HEK293T (cell line): ENCODE measurements at regions not wholly inside any gene's neighbourhood (a gene's known extent, or its start where the extent isn't known, plus 50 kb on each side); places are given as distances from the start of the nearest gene placed in this dataset.

Source experiments
- ARNT ChIP-seq: fragments of 450-650 bp; IDR thresholded peaks from 2 replicates; pipeline ENCODE4 v1.6.1; 2017; ENCODE audit warnings: mild to moderate bottlenecking
- BHLHE40 ChIP-seq: fragments of 450-650 bp; IDR thresholded peaks from 2 replicates; pipeline ENCODE4 v1.6.1; 2016; ENCODE audit warnings: mild to moderate bottlenecking, moderate library complexity, borderline replicate concordance
- ELF4 ChIP-seq: fragments of 450-650 bp; IDR thresholded peaks from 2 replicates; pipeline ENCODE4 v1.6.1; 2017; ENCODE audit warnings: antibody characterized with exemption
- FOXA1 ChIP-seq: fragments of 450-650 bp; IDR thresholded peaks from 2 replicates; pipeline ENCODE4 v1.6.1; 2016; ENCODE audit warnings: mild to moderate bottlenecking
- FOXM1 ChIP-seq: fragments of 450-650 bp; IDR thresholded peaks from 2 replicates; pipeline ENCODE4 v1.6.1; 2017; ENCODE audit warnings: mild to moderate bottlenecking, borderline replicate concordance
- L3MBTL2 ChIP-seq: fragments of 450-650 bp; conservative IDR thresholded peaks from 2 replicates; pipeline ENCODE4 v1.6.1; 2016; ENCODE audit warnings: mild to moderate bottlenecking
- LEF1 ChIP-seq: fragments of 450-650 bp; IDR thresholded peaks from 2 replicates; pipeline ENCODE4 v1.6.1; 2017; ENCODE audit warnings: mild to moderate bottlenecking, borderline replicate concordance
- SP1 ChIP-seq: fragments of 450-650 bp; IDR thresholded peaks from 2 replicates; pipeline ENCODE4 v1.6.1; 2017
- SUZ12 ChIP-seq: fragments of 450-650 bp; IDR thresholded peaks from 2 replicates; pipeline ENCODE4 v1.6.1; 2016; ENCODE audit warnings: mild to moderate bottlenecking
- TARDBP ChIP-seq: fragments of 450-650 bp; IDR thresholded peaks from 2 replicates; pipeline ENCODE4 v1.6.1; 2016
- ZNF384 ChIP-seq: fragments of 450-650 bp; IDR thresholded peaks from 2 replicates; pipeline ENCODE4 v1.6.1; 2016
- TF ChIP-seq, protein P1 (sequence below): fragments of 450-650 bp; IDR thresholded peaks from 2 replicates; pipeline ENCODE4 v1.6.1; 2016

DNA sequence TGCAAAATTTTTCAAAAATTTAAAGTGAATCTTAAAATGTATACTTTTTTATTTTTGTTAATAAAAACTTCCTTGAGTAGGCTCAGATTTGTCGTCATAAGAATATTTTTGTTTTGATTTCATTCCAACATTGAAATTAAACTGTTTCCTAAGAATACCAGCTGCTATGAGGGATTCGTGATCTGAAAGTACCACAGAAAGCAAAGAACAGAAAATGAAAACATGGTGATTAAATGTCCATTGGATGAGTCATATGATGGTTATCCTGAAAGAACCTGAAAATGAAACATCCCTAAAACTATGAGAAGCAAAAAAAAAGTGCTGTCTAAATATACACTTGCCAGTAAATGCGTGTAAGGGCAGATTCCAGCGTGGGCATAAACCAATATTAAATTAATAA is 143.8 kb downstream of the GMNC start:
- TF ChIP-seq SP1 (no peak), SUZ12 (no peak), ELF4 (no peak), FOXM1 (no peak), ARNT (no peak), FOXA1 (no peak), TARDBP (no peak), BHLHE40 (no peak), LEF1 (no peak), ZNF384 (no peak), L3MBTL2 (no peak)
- TF ChIP-seq, protein P1, sequence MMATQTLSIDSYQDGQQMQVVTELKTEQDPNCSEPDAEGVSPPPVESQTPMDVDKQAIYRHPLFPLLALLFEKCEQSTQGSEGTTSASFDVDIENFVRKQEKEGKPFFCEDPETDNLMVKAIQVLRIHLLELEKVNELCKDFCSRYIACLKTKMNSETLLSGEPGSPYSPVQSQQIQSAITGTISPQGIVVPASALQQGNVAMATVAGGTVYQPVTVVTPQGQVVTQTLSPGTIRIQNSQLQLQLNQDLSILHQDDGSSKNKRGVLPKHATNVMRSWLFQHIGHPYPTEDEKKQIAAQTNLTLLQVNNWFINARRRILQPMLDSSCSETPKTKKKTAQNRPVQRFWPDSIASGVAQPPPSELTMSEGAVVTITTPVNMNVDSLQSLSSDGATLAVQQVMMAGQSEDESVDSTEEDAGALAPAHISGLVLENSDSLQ = no peak
